Vagina (tissue), 2 donors: ENCODE measurements at regions not wholly inside any gene's neighbourhood (a gene's known extent, or its start where the extent isn't known, plus 50 kb on each side); places are given as distances from the start of the nearest gene placed in this dataset.

Experiments used
- DNase-seq, 2 donors: peaks; one replicate each; pipeline ENCODE4 v3.0.0-alpha.2; 2017; ENCODE audit errors: extremely low spot score in 2 of 2
- H3K27ac ChIP-seq: fragments of 200-600 bp; sonication (generic); one replicate; pipeline ENCODE4 v1.5.1; 2019
- H3K27me3 ChIP-seq: fragments of 200-600 bp; sonication (generic); one replicate; pipeline ENCODE4 v1.5.1; 2019
- H3K36me3 ChIP-seq, 2 donors: fragments of 200-600 bp; sonication (generic); one replicate each; pipeline ENCODE4 v1.5.1; 2017 to 2019
- H3K4me1 ChIP-seq: fragments of 200-600 bp; sonication (generic); one replicate; pipeline ENCODE4 v1.5.1; 2019
- H3K4me3 ChIP-seq, 2 donors: fragments of 200-600 bp; sonication (generic); 1 replicate in 1 of 2; 2 replicates in 1 of 2; pipeline ENCODE4 v1.5.1; 2016 to 2019
- H3K9me3 ChIP-seq: fragments of 200-600 bp; sonication (generic); one replicate; pipeline ENCODE4 v1.5.1; 2019
- POLR2A ChIP-seq, 2 donors: fragments of 450-650 bp; IDR thresholded peaks; one replicate each; pipeline ENCODE4 v1.6.1; 2017; ENCODE audit warnings: antibody characterized with exemption in 2 of 2, mild to moderate bottlenecking in 2 of 2, moderate library complexity in 2 of 2
- POLR2AphosphoS5 ChIP-seq, 2 donors: sonication (generic); formaldehyde crosslinking; IDR thresholded peaks; one replicate each; pipeline ENCODE4 v1.9.0; 2017; ENCODE audit warnings: antibody characterized with exemption in 2 of 2, mild to moderate bottlenecking in 2 of 2, low read depth in 1 of 2; ENCODE audit not compliant: insufficient read depth in 1 of 2
- intact Hi-C: fragments of 100-400 bp; cut with DNase I; formaldehyde crosslinking; loops from one replicate; pipeline ENCODE4 v1.15.1; 2023
- TF ChIP-seq, protein P1 (sequence below), 3 experiments: fragments of 450-650 bp in 2 of 3; fragments of 200-600 bp in 1 of 3; sonication (generic) in 1 of 3; IDR thresholded peaks; one replicate each; pipeline ENCODE4 v1.5.1; 2017 to 2019; ENCODE audit warnings: antibody characterized with exemption in 3 of 3, mild to moderate bottlenecking in 2 of 3, moderate library complexity in 2 of 3

DNA sequence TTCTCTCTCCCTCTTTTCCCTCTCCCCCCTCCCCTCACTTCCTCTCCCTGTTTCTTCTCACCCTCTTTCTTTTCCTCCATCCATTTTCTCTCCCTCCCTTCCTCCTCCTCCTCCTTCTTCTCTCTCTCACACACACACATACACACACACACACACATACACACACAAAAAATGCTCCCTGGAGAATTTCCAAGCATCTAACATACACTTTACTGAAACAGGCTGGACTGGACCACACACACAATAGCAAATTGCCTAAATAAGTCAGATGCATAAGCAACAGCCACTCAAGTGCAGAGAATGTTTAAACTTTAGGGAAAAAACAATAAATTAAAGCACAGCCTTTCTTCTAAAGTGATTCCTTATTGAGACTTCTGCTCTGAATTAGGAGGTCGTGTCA, 267.7 kb downstream of the FGFR2 start:
- H3K27ac ChIP-seq = no peak overlapping the region
- no peak for DNase-seq
- no peaks in the 10 kb centered on the region for H3K4me1 ChIP-seq
- intact Hi-C loops = no loop called here
- H3K27me3 ChIP-seq = no peaks in the 10 kb centered on the region
- no peak overlapping the region for H3K4me3 ChIP-seq
- H3K36me3 ChIP-seq = no peaks in the 10 kb centered on the region
- H3K9me3 ChIP-seq = no peaks in the 10 kb centered on the region
- TF ChIP-seq POLR2AphosphoS5 (IDR thresholded peaks at IDR 0.05; ENCODE audit: insufficient read depth in 1 of 2, low read depth in 1 of 2) (no peak), POLR2A (IDR thresholded peaks at IDR 0.05) (no peak)
- TF ChIP-seq, protein P1, sequence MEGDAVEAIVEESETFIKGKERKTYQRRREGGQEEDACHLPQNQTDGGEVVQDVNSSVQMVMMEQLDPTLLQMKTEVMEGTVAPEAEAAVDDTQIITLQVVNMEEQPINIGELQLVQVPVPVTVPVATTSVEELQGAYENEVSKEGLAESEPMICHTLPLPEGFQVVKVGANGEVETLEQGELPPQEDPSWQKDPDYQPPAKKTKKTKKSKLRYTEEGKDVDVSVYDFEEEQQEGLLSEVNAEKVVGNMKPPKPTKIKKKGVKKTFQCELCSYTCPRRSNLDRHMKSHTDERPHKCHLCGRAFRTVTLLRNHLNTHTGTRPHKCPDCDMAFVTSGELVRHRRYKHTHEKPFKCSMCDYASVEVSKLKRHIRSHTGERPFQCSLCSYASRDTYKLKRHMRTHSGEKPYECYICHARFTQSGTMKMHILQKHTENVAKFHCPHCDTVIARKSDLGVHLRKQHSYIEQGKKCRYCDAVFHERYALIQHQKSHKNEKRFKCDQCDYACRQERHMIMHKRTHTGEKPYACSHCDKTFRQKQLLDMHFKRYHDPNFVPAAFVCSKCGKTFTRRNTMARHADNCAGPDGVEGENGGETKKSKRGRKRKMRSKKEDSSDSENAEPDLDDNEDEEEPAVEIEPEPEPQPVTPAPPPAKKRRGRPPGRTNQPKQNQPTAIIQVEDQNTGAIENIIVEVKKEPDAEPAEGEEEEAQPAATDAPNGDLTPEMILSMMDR (IDR thresholded peaks at IDR 0.05) = no peak

DNA sequence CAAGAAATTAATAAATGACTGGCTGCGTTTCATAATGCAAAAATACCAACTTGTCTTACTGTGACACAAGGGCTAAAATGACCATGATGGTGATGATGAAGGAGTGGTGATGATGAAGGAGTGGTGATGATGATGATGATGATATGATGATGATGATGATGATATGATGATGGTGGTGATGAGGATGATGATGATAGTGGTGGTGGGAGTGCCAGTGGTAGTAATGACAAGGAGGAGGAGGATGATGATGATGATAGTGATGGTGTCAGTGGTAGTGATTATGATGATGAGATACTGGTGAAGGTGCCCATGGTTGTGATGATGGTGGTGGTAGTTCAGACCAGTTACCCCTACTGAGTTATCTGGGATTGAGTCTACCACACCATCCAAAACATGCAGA, 265.9 kb downstream of the FGFR2 start:
- H3K4me3 ChIP-seq = no peak overlapping the region
- TF ChIP-seq, protein P1 (IDR thresholded peaks at IDR 0.05) = no peak
- TF ChIP-seq POLR2AphosphoS5 (IDR thresholded peaks at IDR 0.05; ENCODE audit: insufficient read depth in 1 of 2, low read depth in 1 of 2) (no peak), POLR2A (IDR thresholded peaks at IDR 0.05) (no peak)
- H3K36me3 ChIP-seq = no peaks in the 10 kb centered on the region
- H3K9me3 ChIP-seq = no peaks in the 10 kb centered on the region
- H3K4me1 ChIP-seq = no peaks in the 10 kb centered on the region
- no peak for DNase-seq
- H3K27me3 ChIP-seq = no peaks in the 10 kb centered on the region
- intact Hi-C loops = no loop called here
- H3K27ac ChIP-seq = no peak overlapping the region

DNA sequence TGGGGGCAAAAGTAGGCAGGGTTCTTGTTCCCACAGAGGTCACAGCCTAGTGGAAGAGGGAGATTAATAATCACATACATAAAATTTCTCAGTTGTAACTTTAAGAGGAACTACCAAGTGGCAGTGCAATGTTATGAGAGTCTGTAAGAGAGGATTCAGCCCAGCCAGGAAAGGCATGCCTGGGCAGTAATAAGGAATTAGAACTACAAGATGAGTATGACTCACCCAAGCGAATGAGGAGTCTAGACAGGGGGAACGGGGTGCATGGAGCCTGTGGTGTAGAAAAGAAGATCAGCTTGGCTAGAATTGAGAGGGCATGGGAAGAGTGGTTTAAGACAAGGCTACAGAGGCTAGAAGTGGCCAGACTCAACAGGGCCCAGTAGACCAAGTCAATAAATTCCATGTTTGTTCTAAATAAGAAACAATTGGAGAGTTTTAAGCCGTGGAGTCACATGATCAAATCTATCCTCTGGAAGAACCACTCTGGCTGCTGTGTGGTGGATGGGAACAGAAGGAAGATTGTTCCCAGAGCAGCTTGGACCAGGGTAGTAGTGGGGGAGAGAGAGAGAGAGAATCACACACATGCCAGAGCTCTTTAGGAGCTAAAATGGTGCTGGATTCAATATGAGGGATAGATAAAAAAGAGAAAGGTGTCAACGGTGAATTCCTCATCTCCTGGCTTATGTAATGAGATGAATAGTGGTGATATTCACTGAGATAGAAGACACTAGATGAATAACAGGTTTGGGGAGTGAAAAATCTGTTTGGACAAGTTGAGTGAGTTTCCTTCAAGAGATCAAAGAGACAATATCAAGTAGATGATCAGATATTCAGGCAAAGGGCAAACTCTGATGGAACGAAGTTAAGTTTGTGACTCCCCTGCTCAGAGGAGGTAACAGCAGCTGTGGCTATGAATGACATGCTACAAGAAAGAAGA, 265.1 kb downstream of the FGFR2 start:
- Histone ChIP-seq H3K4me3 (no peak overlapping the region), H3K27ac (no peak overlapping the region), H3K9me3 (no peaks in the 10 kb centered on the region), H3K4me1 (no peaks in the 10 kb centered on the region), H3K27me3 (no peaks in the 10 kb centered on the region), H3K36me3 (no peaks in the 10 kb centered on the region)
- TF ChIP-seq POLR2AphosphoS5 (IDR thresholded peaks at IDR 0.05; ENCODE audit: insufficient read depth in 1 of 2, low read depth in 1 of 2) = peak in 1 of 2 donors; percentile 24
- TF ChIP-seq, protein P1 (IDR thresholded peaks at IDR 0.05) = no peak
- intact Hi-C loops = no loop called here
- DNase-seq = no peak

DNA sequence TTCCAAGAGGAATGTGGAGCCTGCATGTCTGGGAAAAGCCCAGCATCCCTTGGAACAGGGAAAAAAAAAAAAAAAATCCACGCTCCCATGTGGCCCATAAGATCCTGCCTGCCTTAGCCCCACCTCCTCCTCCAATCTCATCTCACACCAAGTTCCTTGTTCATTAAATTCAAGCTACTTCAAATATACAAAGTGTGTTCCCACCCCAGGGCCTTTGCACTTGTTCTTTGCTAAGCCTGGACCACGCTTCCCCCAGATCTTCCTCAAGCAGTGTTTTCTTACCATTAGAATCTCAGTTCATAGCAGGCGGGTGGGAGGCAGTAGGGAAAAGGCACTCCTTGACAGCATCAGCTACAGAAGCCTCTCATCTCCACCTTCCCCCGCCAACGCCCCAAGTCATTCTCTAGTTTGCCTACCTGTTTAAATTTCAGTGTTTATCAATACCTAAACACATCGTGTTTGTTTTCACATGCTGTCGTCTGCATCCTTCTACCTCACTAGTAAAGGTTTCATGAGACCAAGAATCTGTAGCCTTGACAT, 262.8 kb downstream of the FGFR2 start:
- Histone ChIP-seq H3K9me3 (no peaks in the 10 kb centered on the region), H3K4me3 (no peak overlapping the region), H3K4me1 (no peaks in the 10 kb centered on the region), H3K27me3 (no peaks in the 10 kb centered on the region), H3K27ac (no peak overlapping the region), H3K36me3 (no peaks in the 10 kb centered on the region)
- intact Hi-C loops = no loop called here
- no peak for TF ChIP-seq POLR2A (IDR thresholded peaks at IDR 0.05)
- DNase-seq = no peak

DNA sequence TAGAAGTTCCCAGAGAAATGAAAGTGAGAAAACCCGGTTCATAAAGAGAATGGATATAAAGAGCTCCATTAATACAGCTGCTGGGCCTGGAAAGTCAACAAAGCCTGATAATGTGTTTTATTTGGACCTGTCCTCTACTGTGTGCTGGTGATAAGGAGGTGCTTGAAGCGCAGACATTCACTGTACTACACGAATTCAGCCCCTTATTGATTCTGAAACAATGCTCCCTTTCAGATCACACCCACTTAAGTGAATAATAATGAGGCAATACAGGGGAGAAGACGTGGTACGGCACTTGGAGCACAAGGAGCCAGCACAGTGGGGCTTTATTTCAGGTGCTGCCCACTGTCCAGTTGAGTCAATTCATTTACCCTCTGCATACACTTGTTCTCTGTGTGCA, 260.8 kb downstream of the FGFR2 start:
- no peak overlapping the region for H3K4me3 ChIP-seq
- H3K9me3 ChIP-seq = no peaks in the 10 kb centered on the region
- no peak for DNase-seq
- no peaks in the 10 kb centered on the region for H3K4me1 ChIP-seq
- intact Hi-C loops = no loop called here
- no peak overlapping the region for H3K27ac ChIP-seq
- no peaks in the 10 kb centered on the region for H3K36me3 ChIP-seq
- H3K27me3 ChIP-seq = no peaks in the 10 kb centered on the region
- TF ChIP-seq, protein P1 (IDR thresholded peaks at IDR 0.05) = no peak
- TF ChIP-seq POLR2A (IDR thresholded peaks at IDR 0.05) (no peak), POLR2AphosphoS5 (IDR thresholded peaks at IDR 0.05; ENCODE audit: insufficient read depth in 1 of 2, low read depth in 1 of 2) (no peak)
